Loucy (cell line): ENCODE measurements at regions not wholly inside any gene's neighbourhood (a gene's known extent, or its start where the extent isn't known, plus 50 kb on each side); places are given as distances from the start of the nearest gene placed in this dataset.

Source experiments
- CTCF ChIP-seq: fragments of 200-600 bp; sonication (generic); conservative IDR thresholded peaks from 2 replicates; pipeline ENCODE4 v1.5.1; 2014; ENCODE audit warnings: mild to moderate bottlenecking, antibody characterized with exemption, low read length
- EZH2phosphoT487 ChIP-seq: fragments of 200-600 bp; IDR thresholded peaks from 2 replicates; pipeline ENCODE4 v1.6.1; 2018; ENCODE audit warnings: antibody characterized with exemption, mild to moderate bottlenecking, moderate library complexity, borderline replicate concordance

- TF ChIP-seq CTCF (no peak), EZH2phosphoT487 (no peak)
Measured at GRCh38 chr12:110983811-110984210, 63.4 kb upstream of the MYL2 start.
